ENCODE measurements at regions not wholly inside any gene's neighbourhood (a gene's known extent, or its start where the extent isn't known, plus 50 kb on each side); places are given as distances from the start of the nearest gene placed in this dataset.

- Histone ChIP-seq H3K36me3 (ENCODE audit: control insufficient read depth in 2 of 2, insufficient read depth in 2 of 2, low read length in 1 of 2) (no peaks in the 10 kb centered on the region), H3K9me3 (replicated peaks; ENCODE audit: control insufficient read depth, insufficient read depth, low read length) (no peaks in the 10 kb centered on the region; the same call in 2 of the 3 replicates), H3K27ac (ENCODE audit: control insufficient read depth, insufficient read depth) (no peak overlapping the region), H2AFZ (ENCODE audit: control insufficient read depth, low read depth, low read length) (no peak overlapping the region), H3K9ac (ENCODE audit: control insufficient read depth, insufficient read depth, low read length) (no peak overlapping the region), H3K4me1 (ENCODE audit: control insufficient read depth, insufficient read depth, low read length) (no peaks in the 10 kb centered on the region), H3K27me3 (replicated peaks in 1 of 2; ENCODE audit: control insufficient read depth in 2 of 2, insufficient read depth in 2 of 2, low read length in 1 of 2) (no peaks in the 10 kb centered on the region), H4K20me1 (ENCODE audit: control insufficient read depth, insufficient read depth) (no peaks in the 10 kb centered on the region), H3K4me3 (no peak overlapping the region), H3K79me2 (ENCODE audit: control insufficient read depth, insufficient read depth, low read length) (no peaks in the 10 kb centered on the region), H3K4me2 (ENCODE audit: control insufficient read depth, insufficient read depth) (no peak overlapping the region)
- DNase-seq (ENCODE audit: low read depth, low spot score) (no peak), ATAC-seq (no peak), FAIRE-seq (no peak)
- ChIA-PET RAD21 (ENCODE audit: unreplicated experiment) (no interaction called here), SMC1A (ENCODE audit: uncharacterized antibody, unreplicated experiment) (interaction anchor here (0.7 kb wide), 1 partner anchor 23 kb away, joined by 3 read pairs; no protein-coding TSS in a partner anchor), POLR2A (no interaction called here), CTCF (no interaction called here)
- intact Hi-C loops (cut with micrococcal nuclease; ENCODE audit: unreplicated experiment), result no loop called here
- TF ChIP-seq TBL1XR1 (IDR thresholded peaks at IDR 0.05; ENCODE audit: low read depth, low read length), result no peak
- TF ChIP-seq PAX5 (IDR thresholded peaks at IDR 0.05; ENCODE audit: borderline replicate concordance, low read depth, low read length), result no peak
- TF ChIP-seq ZBTB40 (IDR thresholded peaks at IDR 0.05; ENCODE audit: borderline replicate concordance), result no peak
- TF ChIP-seq CBFB (IDR thresholded peaks at IDR 0.05; ENCODE audit: low read depth), result no peak
- in situ Hi-C loops (cut with MboI), result no loop called here
- 74% methylated on average over 5 of the region's 5 CpGs for WGBS (ENCODE audit: insufficient coverage, insufficient replicate concordance, low lambda C conversion rate, missing lambda C conversion rate)
- no TSS peak for BruUV-seq (replicated peaks)
Measured at GRCh38 chr13:58134525-58134924, 503.0 kb downstream of the PCDH17 start.

DNA sequence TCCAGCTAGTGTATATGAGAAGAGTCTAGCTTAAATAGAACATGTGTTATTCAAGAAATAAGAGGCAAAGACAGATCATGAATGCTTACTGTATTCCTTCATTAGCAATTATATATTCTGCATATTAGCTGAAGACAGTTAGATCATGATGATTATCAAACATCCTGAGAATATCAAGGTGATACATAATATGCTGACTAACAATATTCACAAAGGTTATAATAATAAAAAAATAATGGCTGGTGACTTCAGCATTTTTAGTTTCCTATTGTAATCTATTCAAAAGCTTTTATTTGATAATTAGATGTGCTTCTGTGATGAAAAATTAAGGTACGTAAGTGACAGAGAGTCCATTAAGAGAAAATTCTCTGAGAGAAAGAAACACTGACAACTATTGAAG is 511.4 kb downstream of the PCDH17 start:
- H3K36me3 ChIP-seq (ENCODE audit: control insufficient read depth in 2 of 2, insufficient read depth in 2 of 2, low read length in 1 of 2), result no peaks in the 10 kb centered on the region
- H4K20me1 ChIP-seq (ENCODE audit: control insufficient read depth, insufficient read depth), result no peaks in the 10 kb centered on the region
- ChIA-PET CTCF (no interaction called here), POLR2A (no interaction called here), RAD21 (ENCODE audit: unreplicated experiment) (no interaction called here), SMC1A (ENCODE audit: uncharacterized antibody, unreplicated experiment) (no interaction called here)
- H3K27ac ChIP-seq (ENCODE audit: control insufficient read depth, insufficient read depth), result no peak overlapping the region
- no peak overlapping the region for H3K9ac ChIP-seq (ENCODE audit: control insufficient read depth, insufficient read depth, low read length)
- no peaks in the 10 kb centered on the region for H3K79me2 ChIP-seq (ENCODE audit: control insufficient read depth, insufficient read depth, low read length)
- H2AFZ ChIP-seq (ENCODE audit: control insufficient read depth, low read depth, low read length), result no peak overlapping the region
- DNase-seq (ENCODE audit: low read depth, low spot score) (no peak), ATAC-seq (no peak), FAIRE-seq (no peak)
- no peak overlapping the region for H3K4me2 ChIP-seq (ENCODE audit: control insufficient read depth, insufficient read depth)
- in situ Hi-C loops (cut with MboI) (no loop called here), intact Hi-C loops (cut with micrococcal nuclease; ENCODE audit: unreplicated experiment) (no loop called here)
- no peak overlapping the region for H3K4me3 ChIP-seq
- H3K27me3 ChIP-seq (replicated peaks in 1 of 2; ENCODE audit: control insufficient read depth in 2 of 2, insufficient read depth in 2 of 2, low read length in 1 of 2), result no peaks in the 10 kb centered on the region
- H3K4me1 ChIP-seq (ENCODE audit: control insufficient read depth, insufficient read depth, low read length), result no peaks in the 10 kb centered on the region
- H3K9me3 ChIP-seq (replicated peaks; ENCODE audit: control insufficient read depth, insufficient read depth, low read length), result no peaks in the 10 kb centered on the region; the same call in 2 of the 3 replicates
- no TSS peak for BruUV-seq (replicated peaks)
- WGBS (ENCODE audit: insufficient coverage, insufficient replicate concordance, low lambda C conversion rate, missing lambda C conversion rate), result 43% methylated on average over 1 of the region's 1 CpG
- TF ChIP-seq, protein P1, sequence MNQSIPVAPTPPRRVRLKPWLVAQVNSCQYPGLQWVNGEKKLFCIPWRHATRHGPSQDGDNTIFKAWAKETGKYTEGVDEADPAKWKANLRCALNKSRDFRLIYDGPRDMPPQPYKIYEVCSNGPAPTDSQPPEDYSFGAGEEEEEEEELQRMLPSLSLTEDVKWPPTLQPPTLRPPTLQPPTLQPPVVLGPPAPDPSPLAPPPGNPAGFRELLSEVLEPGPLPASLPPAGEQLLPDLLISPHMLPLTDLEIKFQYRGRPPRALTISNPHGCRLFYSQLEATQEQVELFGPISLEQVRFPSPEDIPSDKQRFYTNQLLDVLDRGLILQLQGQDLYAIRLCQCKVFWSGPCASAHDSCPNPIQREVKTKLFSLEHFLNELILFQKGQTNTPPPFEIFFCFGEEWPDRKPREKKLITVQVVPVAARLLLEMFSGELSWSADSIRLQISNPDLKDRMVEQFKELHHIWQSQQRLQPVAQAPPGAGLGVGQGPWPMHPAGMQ (IDR thresholded peaks at IDR 0.05; ENCODE audit: borderline replicate concordance), result no peak
- TF ChIP-seq POLR2AphosphoS2 (IDR thresholded peaks at IDR 0.05; ENCODE audit: low read depth, low read length) (no peak), ZSCAN29 (IDR thresholded peaks at IDR 0.05) (no peak), ATF3 (IDR thresholded peaks at IDR 0.05; ENCODE audit: borderline replicate concordance, extremely low read depth, low read depth, low read length) (no peak), RB1 (IDR thresholded peaks at IDR 0.05; ENCODE audit: borderline replicate concordance) (no peak), NKRF (conservative IDR thresholded peaks at IDR 0.05) (no peak)
